ENCODE measurements at regions not wholly inside any gene's neighbourhood (a gene's known extent, or its start where the extent isn't known, plus 50 kb on each side); places are given as distances from the start of the nearest gene placed in this dataset.

GRCh38 chr3:73136941-73137340 is 75.5 kb downstream of the EBLN2 start:
- no peak for TF ChIP-seq EP300 (IDR thresholded peaks at IDR 0.05)
- TF ChIP-seq, protein P1, sequence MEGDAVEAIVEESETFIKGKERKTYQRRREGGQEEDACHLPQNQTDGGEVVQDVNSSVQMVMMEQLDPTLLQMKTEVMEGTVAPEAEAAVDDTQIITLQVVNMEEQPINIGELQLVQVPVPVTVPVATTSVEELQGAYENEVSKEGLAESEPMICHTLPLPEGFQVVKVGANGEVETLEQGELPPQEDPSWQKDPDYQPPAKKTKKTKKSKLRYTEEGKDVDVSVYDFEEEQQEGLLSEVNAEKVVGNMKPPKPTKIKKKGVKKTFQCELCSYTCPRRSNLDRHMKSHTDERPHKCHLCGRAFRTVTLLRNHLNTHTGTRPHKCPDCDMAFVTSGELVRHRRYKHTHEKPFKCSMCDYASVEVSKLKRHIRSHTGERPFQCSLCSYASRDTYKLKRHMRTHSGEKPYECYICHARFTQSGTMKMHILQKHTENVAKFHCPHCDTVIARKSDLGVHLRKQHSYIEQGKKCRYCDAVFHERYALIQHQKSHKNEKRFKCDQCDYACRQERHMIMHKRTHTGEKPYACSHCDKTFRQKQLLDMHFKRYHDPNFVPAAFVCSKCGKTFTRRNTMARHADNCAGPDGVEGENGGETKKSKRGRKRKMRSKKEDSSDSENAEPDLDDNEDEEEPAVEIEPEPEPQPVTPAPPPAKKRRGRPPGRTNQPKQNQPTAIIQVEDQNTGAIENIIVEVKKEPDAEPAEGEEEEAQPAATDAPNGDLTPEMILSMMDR (IDR thresholded peaks at IDR 0.05): no peak
